Cardiac muscle cell (in vitro differentiated cells and primary cell): ENCODE measurements at regions not wholly inside any gene's neighbourhood (a gene's known extent, or its start where the extent isn't known, plus 50 kb on each side); places are given as distances from the start of the nearest gene placed in this dataset.

Source experiments
- DNase-seq, 2 donors: peaks; one replicate each; pipeline versions ENCODE4 v3.0.0 to v3.0.0-alpha.2; 2010 to 2017; ENCODE audit warnings: low read depth in 1 of 2, low spot score in 1 of 2
- H3K27ac ChIP-seq: fragments of 200-600 bp; sonication (generic); 2 replicates; pipeline ENCODE4 v1.5.1; 2016
- H3K27me3 ChIP-seq: fragments of 200-600 bp; sonication (generic); 2 replicates; pipeline ENCODE4 v1.6.0; 2016; ENCODE audit warnings: control low read depth
- H3K36me3 ChIP-seq: fragments of 200-600 bp; sonication (generic); 2 replicates; pipeline ENCODE4 v1.5.1; 2016; ENCODE audit warnings: control low read depth
- H3K4me1 ChIP-seq: fragments of 200-600 bp; sonication (generic); 2 replicates; pipeline ENCODE4 v1.8.1; 2017; ENCODE audit warnings: low read depth, mild to moderate bottlenecking, mixed run types
- H3K4me3 ChIP-seq: fragments of 200-600 bp; sonication (generic); 2 replicates; pipeline ENCODE4 v1.5.1; 2016; ENCODE audit warnings: mild to moderate bottlenecking
- H3K9me3 ChIP-seq: fragments of 200-600 bp; sonication (generic); 2 replicates; pipeline ENCODE4 v1.5.1; 2017; ENCODE audit warnings: low read depth, mild to moderate bottlenecking, control low read depth
- TF ChIP-seq, protein P1 (sequence below): IDR thresholded peaks from 2 replicates; pipeline ENCODE4 v1.5.1; 2012; ENCODE audit warnings: low read depth, mild to moderate bottlenecking, low read length

DNA sequence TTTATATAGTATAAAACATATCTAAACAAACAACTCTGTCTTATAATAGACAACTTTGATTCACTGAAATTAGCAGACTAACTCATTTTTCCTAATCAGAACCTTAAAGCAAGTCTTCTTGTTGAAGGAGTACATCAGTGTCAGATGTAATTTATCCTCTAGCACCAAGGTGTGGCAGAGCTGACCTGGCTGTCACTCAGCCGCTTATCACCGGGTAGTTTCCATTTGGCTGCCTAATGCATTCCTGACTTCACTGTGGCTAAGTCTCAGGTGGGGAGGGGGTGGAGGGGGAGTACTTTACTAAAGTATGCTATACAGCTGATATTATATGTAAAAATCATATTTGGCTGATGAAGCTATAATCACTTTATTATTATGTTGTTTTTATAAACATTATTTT lies 339.9 kb upstream of the RGS6 start:
- TF ChIP-seq, protein P1, sequence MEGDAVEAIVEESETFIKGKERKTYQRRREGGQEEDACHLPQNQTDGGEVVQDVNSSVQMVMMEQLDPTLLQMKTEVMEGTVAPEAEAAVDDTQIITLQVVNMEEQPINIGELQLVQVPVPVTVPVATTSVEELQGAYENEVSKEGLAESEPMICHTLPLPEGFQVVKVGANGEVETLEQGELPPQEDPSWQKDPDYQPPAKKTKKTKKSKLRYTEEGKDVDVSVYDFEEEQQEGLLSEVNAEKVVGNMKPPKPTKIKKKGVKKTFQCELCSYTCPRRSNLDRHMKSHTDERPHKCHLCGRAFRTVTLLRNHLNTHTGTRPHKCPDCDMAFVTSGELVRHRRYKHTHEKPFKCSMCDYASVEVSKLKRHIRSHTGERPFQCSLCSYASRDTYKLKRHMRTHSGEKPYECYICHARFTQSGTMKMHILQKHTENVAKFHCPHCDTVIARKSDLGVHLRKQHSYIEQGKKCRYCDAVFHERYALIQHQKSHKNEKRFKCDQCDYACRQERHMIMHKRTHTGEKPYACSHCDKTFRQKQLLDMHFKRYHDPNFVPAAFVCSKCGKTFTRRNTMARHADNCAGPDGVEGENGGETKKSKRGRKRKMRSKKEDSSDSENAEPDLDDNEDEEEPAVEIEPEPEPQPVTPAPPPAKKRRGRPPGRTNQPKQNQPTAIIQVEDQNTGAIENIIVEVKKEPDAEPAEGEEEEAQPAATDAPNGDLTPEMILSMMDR = no peak
- no peak overlapping the region for H3K4me3 ChIP-seq
- no peaks in the 10 kb centered on the region for H3K36me3 ChIP-seq
- peak in 1 of 2 donors; percentile 52 for DNase-seq
- no peak overlapping the region for H3K27ac ChIP-seq
- H3K27me3 ChIP-seq = no peaks in the 10 kb centered on the region
- H3K9me3 ChIP-seq = no peaks in the 10 kb centered on the region
- peaks cover 36% of the 10 kb centered on the region for H3K4me1 ChIP-seq

DNA sequence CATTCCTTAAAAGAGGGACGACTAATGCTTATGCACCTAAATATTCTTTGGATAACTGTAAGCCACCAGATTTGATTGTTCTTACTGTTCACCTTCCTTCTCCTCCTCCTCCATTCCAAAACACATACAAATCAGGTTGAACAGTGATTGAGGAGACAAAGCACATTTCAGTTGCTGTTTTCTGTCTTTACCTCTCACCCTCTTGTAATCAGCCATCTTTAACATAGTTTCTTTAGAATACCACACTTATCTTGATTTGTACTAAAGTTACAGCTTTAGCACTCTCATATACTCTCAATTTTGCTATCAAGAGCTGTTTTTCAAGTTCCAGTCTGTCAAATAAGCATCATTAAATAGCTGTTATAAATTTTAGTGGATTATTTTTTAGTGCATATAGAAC lies 338.3 kb upstream of the RGS6 start:
- H3K36me3 ChIP-seq = no peaks in the 10 kb centered on the region
- no peak for DNase-seq
- H3K27ac ChIP-seq = no peak overlapping the region
- no peak overlapping the region for H3K4me3 ChIP-seq
- TF ChIP-seq, protein P1 = no peak
- no peaks in the 10 kb centered on the region for H3K27me3 ChIP-seq
- H3K4me1 ChIP-seq = peaks cover 36% of the 10 kb centered on the region
- H3K9me3 ChIP-seq = no peaks in the 10 kb centered on the region

DNA sequence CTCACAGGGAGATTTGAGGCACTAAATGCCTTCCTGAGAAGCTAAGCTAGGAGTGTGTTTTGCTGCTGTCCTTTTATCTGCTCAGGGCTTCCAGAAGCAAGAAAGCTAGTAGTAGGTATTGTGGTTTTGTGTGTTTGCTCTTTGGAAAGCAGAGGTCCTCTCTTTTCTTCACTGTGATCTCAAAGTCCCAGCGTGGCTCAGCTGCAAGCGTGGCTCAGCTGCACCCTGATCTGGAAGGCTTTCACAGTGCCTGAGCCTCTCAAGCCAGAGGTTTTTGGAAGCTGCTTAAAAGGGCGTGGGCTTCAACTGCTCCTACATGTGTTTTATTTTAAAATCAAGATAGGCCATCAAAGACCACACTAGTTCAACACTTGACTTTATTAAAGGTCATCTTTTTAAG lies 337.4 kb upstream of the RGS6 start:
- DNase-seq = peak in 1 of 2 donors; percentile 27
- H3K27ac ChIP-seq = peak overlapping the region; percentile 70
- TF ChIP-seq, protein P1 = no peak
- H3K36me3 ChIP-seq = no peaks in the 10 kb centered on the region
- H3K27me3 ChIP-seq = no peaks in the 10 kb centered on the region
- H3K4me3 ChIP-seq = no peak overlapping the region
- H3K9me3 ChIP-seq = no peaks in the 10 kb centered on the region
- H3K4me1 ChIP-seq = peaks cover 36% of the 10 kb centered on the region

DNA sequence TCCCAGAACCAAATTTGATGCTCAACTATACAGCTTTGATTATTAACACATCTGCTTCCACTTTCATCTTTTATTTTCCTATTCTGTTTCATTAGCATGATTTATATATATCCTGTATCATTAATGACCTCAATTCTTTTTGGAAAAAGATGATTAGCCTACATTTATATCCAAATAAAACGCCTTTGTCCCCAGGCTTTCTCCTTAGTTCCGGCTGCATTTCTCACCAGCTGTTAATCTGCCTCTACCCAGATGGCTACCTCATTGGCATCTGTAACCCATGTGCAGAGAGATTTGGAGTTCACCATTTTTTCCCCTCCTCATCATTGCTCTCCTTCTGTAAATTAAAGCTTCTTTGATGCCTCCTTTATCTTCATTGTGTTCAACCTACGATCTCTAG lies 336.8 kb upstream of the RGS6 start:
- H3K36me3 ChIP-seq = no peaks in the 10 kb centered on the region
- H3K4me3 ChIP-seq = no peak overlapping the region
- no peaks in the 10 kb centered on the region for H3K9me3 ChIP-seq
- peaks cover 36% of the 10 kb centered on the region for H3K4me1 ChIP-seq
- no peaks in the 10 kb centered on the region for H3K27me3 ChIP-seq
- H3K27ac ChIP-seq = no peak overlapping the region
- DNase-seq = no peak
- TF ChIP-seq, protein P1 = no peak

DNA sequence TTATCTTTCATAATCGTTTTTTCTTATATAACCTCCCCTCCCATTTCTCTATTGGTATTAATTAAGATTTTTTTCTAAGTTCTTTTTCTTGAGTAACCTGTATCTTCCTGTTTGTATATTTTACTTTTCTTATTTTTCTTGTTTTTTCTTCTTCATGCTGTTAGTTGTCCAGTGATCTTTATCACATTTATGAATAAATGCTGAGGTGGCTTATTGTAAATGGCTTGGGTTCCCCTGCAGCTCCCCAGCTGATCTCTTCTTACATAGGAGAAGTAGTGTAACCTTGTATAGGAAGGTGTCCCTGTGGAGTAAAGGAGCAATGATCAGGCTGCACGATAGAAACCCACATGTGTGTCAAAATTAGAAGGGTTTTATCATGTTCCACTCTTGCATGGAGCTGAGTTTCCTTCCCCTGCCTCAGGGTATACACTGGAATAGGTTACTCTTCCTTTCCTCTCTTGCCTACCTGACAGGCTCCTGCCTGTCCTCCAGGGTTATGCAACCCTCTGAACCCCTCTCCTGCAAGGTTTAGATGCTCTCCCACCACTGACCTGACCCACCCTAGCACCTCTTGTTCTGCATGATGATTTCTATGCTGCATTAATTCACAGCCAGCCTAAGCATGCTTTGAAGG lies 334.8 kb upstream of the RGS6 start:
- DNase-seq = no peak
- H3K36me3 ChIP-seq = no peaks in the 10 kb centered on the region
- H3K27me3 ChIP-seq = no peaks in the 10 kb centered on the region
- TF ChIP-seq, protein P1 = no peak
- H3K9me3 ChIP-seq = no peaks in the 10 kb centered on the region
- no peak overlapping the region for H3K27ac ChIP-seq
- no peak overlapping the region for H3K4me3 ChIP-seq
- peaks cover 29% of the 10 kb centered on the region for H3K4me1 ChIP-seq
